ENCODE measurements at regions not wholly inside any gene's neighbourhood (a gene's known extent, or its start where the extent isn't known, plus 50 kb on each side); places are given as distances from the start of the nearest gene placed in this dataset.

DNA sequence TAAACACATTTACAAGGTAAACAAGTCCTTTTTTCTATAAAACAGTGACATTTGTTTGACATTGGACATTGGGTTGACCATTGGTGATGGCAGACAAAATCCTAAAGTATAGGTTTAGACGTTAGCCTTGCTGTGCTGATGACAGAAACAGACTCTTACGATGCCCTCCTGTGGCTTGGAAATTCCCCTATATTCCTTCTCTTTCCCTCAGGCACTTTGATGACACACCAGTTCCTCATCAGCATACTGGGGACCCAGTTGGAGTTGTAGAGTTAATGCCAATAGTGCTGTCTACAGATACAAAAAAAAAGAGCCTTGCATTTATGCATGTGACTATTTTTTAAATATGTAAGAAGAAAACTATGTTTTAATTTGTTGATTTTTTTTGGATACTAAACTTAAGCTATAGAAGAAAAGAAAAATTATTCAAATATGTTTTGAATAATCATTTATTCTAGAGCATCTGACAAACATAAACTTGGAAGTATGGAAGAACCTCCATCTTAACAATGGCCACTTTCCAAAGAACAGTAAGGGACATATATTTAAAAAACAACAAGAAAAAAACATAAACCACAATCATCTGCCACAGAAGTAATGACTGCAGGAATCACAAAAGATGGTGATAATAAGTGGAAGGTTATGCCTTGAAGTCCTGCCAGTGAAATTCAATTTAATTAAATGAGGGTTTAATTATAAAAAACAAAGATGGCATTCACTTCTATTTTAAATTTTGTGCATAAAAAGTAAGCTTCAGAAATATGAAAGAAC is 75.6 kb upstream of the SNCAIP start:
- no peak for DNase-seq
- no peaks in the 10 kb centered on the region for H3K36me3 ChIP-seq (ENCODE audit: control insufficient read depth in 2 of 3, insufficient read depth in 3 of 3, low read length in 3 of 3)
- H3K4me3 ChIP-seq (ENCODE audit: low read length in 3 of 3): no peak overlapping the region
- no peak overlapping the region for H3K9ac ChIP-seq (ENCODE audit: low read length in 3 of 3)
- no peaks in the 10 kb centered on the region for H3K9me3 ChIP-seq (ENCODE audit: control insufficient read depth in 2 of 3, insufficient read depth in 1 of 3, low read length in 3 of 3)
- FAIRE-seq: no peak
- H3K27ac ChIP-seq (ENCODE audit: low read depth in 2 of 2, low read length in 2 of 2): no peak overlapping the region
- TF ChIP-seq, protein P1, sequence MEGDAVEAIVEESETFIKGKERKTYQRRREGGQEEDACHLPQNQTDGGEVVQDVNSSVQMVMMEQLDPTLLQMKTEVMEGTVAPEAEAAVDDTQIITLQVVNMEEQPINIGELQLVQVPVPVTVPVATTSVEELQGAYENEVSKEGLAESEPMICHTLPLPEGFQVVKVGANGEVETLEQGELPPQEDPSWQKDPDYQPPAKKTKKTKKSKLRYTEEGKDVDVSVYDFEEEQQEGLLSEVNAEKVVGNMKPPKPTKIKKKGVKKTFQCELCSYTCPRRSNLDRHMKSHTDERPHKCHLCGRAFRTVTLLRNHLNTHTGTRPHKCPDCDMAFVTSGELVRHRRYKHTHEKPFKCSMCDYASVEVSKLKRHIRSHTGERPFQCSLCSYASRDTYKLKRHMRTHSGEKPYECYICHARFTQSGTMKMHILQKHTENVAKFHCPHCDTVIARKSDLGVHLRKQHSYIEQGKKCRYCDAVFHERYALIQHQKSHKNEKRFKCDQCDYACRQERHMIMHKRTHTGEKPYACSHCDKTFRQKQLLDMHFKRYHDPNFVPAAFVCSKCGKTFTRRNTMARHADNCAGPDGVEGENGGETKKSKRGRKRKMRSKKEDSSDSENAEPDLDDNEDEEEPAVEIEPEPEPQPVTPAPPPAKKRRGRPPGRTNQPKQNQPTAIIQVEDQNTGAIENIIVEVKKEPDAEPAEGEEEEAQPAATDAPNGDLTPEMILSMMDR (IDR thresholded peaks at IDR 0.05; ENCODE audit: borderline replicate concordance, extremely low read depth, insufficient read depth): no peak
- no peaks in the 10 kb centered on the region for H3K27me3 ChIP-seq (ENCODE audit: control insufficient read depth, insufficient read depth, low read length)
- intact Hi-C loops (cut with DNase I): no loop called here
- H3K4me1 ChIP-seq (ENCODE audit: control insufficient read depth in 2 of 3, insufficient read depth in 2 of 3, low read depth in 1 of 3, low read length in 3 of 3): no peaks in the 10 kb centered on the region

DNA sequence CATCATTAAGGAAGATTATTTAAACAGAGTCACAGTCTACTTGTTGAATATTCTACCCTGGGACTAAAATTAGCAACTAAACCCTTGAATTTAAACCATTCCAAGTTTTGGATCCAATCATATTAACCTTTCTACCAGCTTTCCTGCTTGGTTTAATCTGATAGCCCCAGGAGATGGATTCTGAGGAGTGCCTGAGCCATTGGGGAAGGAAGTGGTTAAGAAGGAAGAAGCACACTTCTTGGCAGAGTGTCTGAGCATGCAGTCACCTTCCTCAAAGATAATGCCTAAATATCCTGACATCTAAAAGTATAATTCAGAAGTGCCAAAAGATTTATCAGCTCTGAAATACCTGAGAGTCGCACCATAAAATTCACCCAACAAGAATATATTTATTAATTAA is 74.1 kb upstream of the SNCAIP start:
- Histone ChIP-seq H3K27me3 (ENCODE audit: control insufficient read depth, insufficient read depth, low read length) (no peaks in the 10 kb centered on the region), H3K9me3 (ENCODE audit: control insufficient read depth in 2 of 3, insufficient read depth in 1 of 3, low read length in 3 of 3) (no peaks in the 10 kb centered on the region), H3K27ac (ENCODE audit: low read depth in 2 of 2, low read length in 2 of 2) (no peak overlapping the region), H3K4me3 (ENCODE audit: low read length in 3 of 3) (no peak overlapping the region), H3K36me3 (ENCODE audit: control insufficient read depth in 2 of 3, insufficient read depth in 3 of 3, low read length in 3 of 3) (no peaks in the 10 kb centered on the region), H3K4me1 (ENCODE audit: control insufficient read depth in 2 of 3, insufficient read depth in 2 of 3, low read depth in 1 of 3, low read length in 3 of 3) (no peaks in the 10 kb centered on the region), H3K9ac (ENCODE audit: low read length in 3 of 3) (no peak overlapping the region)
- intact Hi-C loops (cut with DNase I): no loop called here
- FAIRE-seq (no peak), DNase-seq (no peak)
- TF ChIP-seq, protein P1 (IDR thresholded peaks at IDR 0.05; ENCODE audit: borderline replicate concordance, extremely low read depth, insufficient read depth): no peak

DNA sequence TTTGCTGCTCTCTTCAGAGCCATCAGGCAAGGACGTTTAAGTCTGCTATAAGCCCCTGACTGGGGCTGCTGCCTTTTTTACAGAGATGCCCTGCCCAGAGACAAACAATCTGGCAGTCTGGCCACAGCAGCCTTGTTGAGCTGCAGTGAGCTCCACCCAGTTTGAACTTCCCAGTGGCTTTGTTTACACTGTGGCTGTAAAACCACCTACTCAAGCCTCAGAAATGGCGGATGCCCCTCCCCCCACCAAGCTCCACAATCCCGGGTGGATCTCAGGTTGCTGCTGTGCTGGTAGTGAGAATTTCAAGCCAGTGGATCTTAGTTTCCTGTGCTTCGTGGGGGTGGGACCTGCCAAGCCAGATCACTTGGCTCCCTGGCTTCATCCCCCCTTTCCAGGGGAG is 59.7 kb upstream of the SNCAIP start:
- H3K27ac ChIP-seq (ENCODE audit: low read depth in 2 of 2, low read length in 2 of 2): no peak overlapping the region
- H3K9ac ChIP-seq (ENCODE audit: low read length in 3 of 3): no peak overlapping the region
- H3K36me3 ChIP-seq (ENCODE audit: control insufficient read depth in 2 of 3, insufficient read depth in 3 of 3, low read length in 3 of 3): no peaks in the 10 kb centered on the region
- H3K4me1 ChIP-seq (ENCODE audit: control insufficient read depth in 2 of 3, insufficient read depth in 2 of 3, low read depth in 1 of 3, low read length in 3 of 3): no peaks in the 10 kb centered on the region
- H3K27me3 ChIP-seq (ENCODE audit: control insufficient read depth, insufficient read depth, low read length): no peaks in the 10 kb centered on the region
- H3K9me3 ChIP-seq (ENCODE audit: control insufficient read depth in 2 of 3, insufficient read depth in 1 of 3, low read length in 3 of 3): no peaks in the 10 kb centered on the region
- TF ChIP-seq, protein P1 (IDR thresholded peaks at IDR 0.05; ENCODE audit: borderline replicate concordance, extremely low read depth, insufficient read depth): no peak
- intact Hi-C loops (cut with DNase I): no loop called here
- H3K4me3 ChIP-seq (ENCODE audit: low read length in 3 of 3): no peak overlapping the region
- FAIRE-seq (no peak), DNase-seq (no peak)

DNA sequence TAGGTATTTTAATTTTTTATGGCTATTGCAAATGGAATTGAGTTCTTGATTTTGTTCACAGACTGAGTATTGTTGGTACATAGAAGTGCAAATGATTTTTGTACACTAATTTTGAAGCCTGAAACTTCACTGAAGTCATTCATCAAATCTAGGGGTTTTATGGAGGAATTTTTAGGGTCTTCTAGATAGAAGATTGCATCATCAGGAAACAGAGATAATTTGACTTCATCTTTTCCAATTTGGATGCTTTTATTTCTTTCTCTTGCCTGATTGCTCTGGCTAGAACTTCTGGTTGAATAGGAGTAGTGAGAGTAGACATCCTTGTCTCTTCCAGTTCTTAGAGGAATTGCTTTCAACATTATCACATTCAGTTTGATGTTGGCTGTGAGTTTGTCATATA is 58.2 kb upstream of the SNCAIP start:
- H3K27me3 ChIP-seq (ENCODE audit: control insufficient read depth, insufficient read depth, low read length): no peaks in the 10 kb centered on the region
- intact Hi-C loops (cut with DNase I): no loop called here

More for the DNA sequence above, 58.2 kb upstream of the SNCAIP start:
- no peaks in the 10 kb centered on the region for H3K4me1 ChIP-seq (ENCODE audit: control insufficient read depth in 2 of 3, insufficient read depth in 2 of 3, low read depth in 1 of 3, low read length in 3 of 3)
- DNase-seq: no peak
- no peaks in the 10 kb centered on the region for H3K36me3 ChIP-seq (ENCODE audit: control insufficient read depth in 2 of 3, insufficient read depth in 3 of 3, low read length in 3 of 3)
- no peak for FAIRE-seq
- TF ChIP-seq, protein P1 (IDR thresholded peaks at IDR 0.05; ENCODE audit: borderline replicate concordance, extremely low read depth, insufficient read depth): no peak
- H3K4me3 ChIP-seq (ENCODE audit: low read length in 3 of 3): no peak overlapping the region
- H3K9ac ChIP-seq (ENCODE audit: low read length in 3 of 3): no peak overlapping the region
- H3K27ac ChIP-seq (ENCODE audit: low read depth in 2 of 2, low read length in 2 of 2): no peak overlapping the region
- H3K9me3 ChIP-seq (ENCODE audit: control insufficient read depth in 2 of 3, insufficient read depth in 1 of 3, low read length in 3 of 3): no peaks in the 10 kb centered on the region

Data from kidney (tissue), 13 donors.